ENCODE measurements at regions not wholly inside any gene's neighbourhood (a gene's known extent, or its start where the extent isn't known, plus 50 kb on each side); places are given as distances from the start of the nearest gene placed in this dataset.

- Histone ChIP-seq H3K36me3 (no peaks in the 10 kb centered on the region), H3K9me3 (no peaks in the 10 kb centered on the region), H3K4me3 (no peak overlapping the region), H3K27ac (no peak overlapping the region), H3K4me1 (ENCODE audit: control insufficient read depth in 1 of 2, low read depth in 2 of 2) (peaks cover 0 to 12% of the 10 kb centered on the region in 2 donors), H3K27me3 (replicated peaks; ENCODE audit: insufficient read depth) (no peaks in the 10 kb centered on the region)
- DNase-seq (ENCODE audit: low spot score), result no peak
- no peak for ATAC-seq (ENCODE audit: insufficient number of reproducible peaks, low FRiP score, low read depth)
- no peak for TF ChIP-seq CTCF (IDR thresholded peaks at IDR 0.05)
Measured at GRCh38 chr2:163343316-163343715, 392.5 kb downstream of the FIGN start.

DNA sequence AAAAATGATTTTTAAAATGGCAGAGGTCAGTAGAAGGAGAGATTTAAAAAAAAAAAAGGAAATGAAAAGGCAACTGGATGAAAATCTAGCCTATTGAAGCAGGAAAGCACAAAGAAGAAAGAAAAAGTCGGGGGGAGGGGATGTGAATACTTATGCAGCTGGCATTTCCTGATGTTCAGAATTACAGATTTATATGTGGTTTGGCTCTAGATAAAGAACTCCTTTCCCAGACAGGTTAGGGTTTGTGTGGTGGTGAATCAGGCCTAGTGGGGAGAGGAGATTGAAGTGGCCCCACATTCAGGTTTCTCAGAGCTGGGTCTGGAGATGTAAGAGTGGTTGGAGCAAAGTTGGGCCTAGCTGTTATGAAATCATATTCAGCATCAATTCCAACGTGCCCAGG lies 394.4 kb downstream of the FIGN start:
- no peaks in the 10 kb centered on the region for H3K4me1 ChIP-seq (ENCODE audit: control insufficient read depth in 1 of 2, low read depth in 2 of 2)
- no peak for ATAC-seq (ENCODE audit: insufficient number of reproducible peaks, low FRiP score, low read depth)

GRCh38 chr2:163338270-163338669 lies 397.5 kb downstream of the FIGN start:
- no peaks in the 10 kb centered on the region for H3K27me3 ChIP-seq (replicated peaks; ENCODE audit: insufficient read depth)
- H3K4me3 ChIP-seq, result no peak overlapping the region
- DNase-seq (ENCODE audit: low spot score) (no peak), ATAC-seq (ENCODE audit: insufficient number of reproducible peaks, low FRiP score, low read depth) (no peak)
- TF ChIP-seq CTCF (IDR thresholded peaks at IDR 0.05), result no peak
- no peak overlapping the region for H3K27ac ChIP-seq
- H3K9me3 ChIP-seq, result no peaks in the 10 kb centered on the region
- H3K36me3 ChIP-seq, result no peaks in the 10 kb centered on the region
- no peaks in the 10 kb centered on the region for H3K4me1 ChIP-seq (ENCODE audit: control insufficient read depth in 1 of 2, low read depth in 2 of 2)

More for the DNA sequence above, 394.4 kb downstream of the FIGN start:
- H3K36me3 ChIP-seq, result no peaks in the 10 kb centered on the region
- no peaks in the 10 kb centered on the region for H3K9me3 ChIP-seq
- H3K4me3 ChIP-seq, result no peak overlapping the region
- DNase-seq (ENCODE audit: low spot score), result no peak
- H3K27me3 ChIP-seq (replicated peaks; ENCODE audit: insufficient read depth), result no peaks in the 10 kb centered on the region
- H3K27ac ChIP-seq, result no peak overlapping the region
- no peak for TF ChIP-seq CTCF (IDR thresholded peaks at IDR 0.05)

- no peak for ATAC-seq (ENCODE audit: insufficient number of reproducible peaks, low FRiP score, low read depth)
- no peak for TF ChIP-seq CTCF (IDR thresholded peaks at IDR 0.05)
Measured at GRCh38 chr2:163324677-163325076, 411.1 kb downstream of the FIGN start.

DNA sequence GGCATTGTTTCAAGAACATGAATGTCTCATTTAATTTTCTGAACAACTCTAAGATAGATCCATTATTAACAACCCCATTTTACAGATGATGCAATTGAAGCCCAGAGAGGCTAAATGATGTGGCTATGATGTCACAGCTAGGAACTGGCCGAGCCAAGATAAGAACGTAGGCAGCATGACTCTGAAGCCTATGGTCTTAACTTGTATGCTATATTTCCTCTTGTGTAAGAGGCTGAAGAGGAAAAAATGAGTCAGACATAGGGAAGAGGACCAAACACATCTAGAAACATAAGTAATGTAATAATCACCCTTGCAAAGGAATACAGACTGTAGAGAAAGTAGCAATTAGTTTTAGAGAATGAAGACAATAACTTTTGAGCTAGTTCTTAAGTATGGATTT lies 416.8 kb downstream of the FIGN start:
- ATAC-seq (ENCODE audit: insufficient number of reproducible peaks, low FRiP score, low read depth) (no peak), DNase-seq (ENCODE audit: low spot score) (no peak)
- H3K4me3 ChIP-seq, result no peak overlapping the region
- no peaks in the 10 kb centered on the region for H3K27me3 ChIP-seq (replicated peaks; ENCODE audit: insufficient read depth)
- no peaks in the 10 kb centered on the region for H3K36me3 ChIP-seq
- H3K9me3 ChIP-seq, result no peaks in the 10 kb centered on the region
- H3K27ac ChIP-seq, result no peak overlapping the region
- H3K4me1 ChIP-seq (ENCODE audit: control insufficient read depth in 1 of 2, low read depth in 2 of 2), result no peaks in the 10 kb centered on the region
- no peak for TF ChIP-seq CTCF (IDR thresholded peaks at IDR 0.05)

More at GRCh38 chr2:163324677-163325076, 411.1 kb downstream of the FIGN start:
- H3K27me3 ChIP-seq (replicated peaks; ENCODE audit: insufficient read depth), result no peaks in the 10 kb centered on the region
- no peaks in the 10 kb centered on the region for H3K36me3 ChIP-seq
- H3K27ac ChIP-seq, result no peak overlapping the region
- H3K9me3 ChIP-seq, result no peaks in the 10 kb centered on the region
- no peaks in the 10 kb centered on the region for H3K4me1 ChIP-seq (ENCODE audit: control insufficient read depth in 1 of 2, low read depth in 2 of 2)
- no peak for DNase-seq (ENCODE audit: low spot score)
- no peak overlapping the region for H3K4me3 ChIP-seq

Data from thoracic aorta (tissue), 2 donors.